ENCODE measurements at regions not wholly inside any gene's neighbourhood (a gene's known extent, or its start where the extent isn't known, plus 50 kb on each side); places are given as distances from the start of the nearest gene placed in this dataset.

DNA sequence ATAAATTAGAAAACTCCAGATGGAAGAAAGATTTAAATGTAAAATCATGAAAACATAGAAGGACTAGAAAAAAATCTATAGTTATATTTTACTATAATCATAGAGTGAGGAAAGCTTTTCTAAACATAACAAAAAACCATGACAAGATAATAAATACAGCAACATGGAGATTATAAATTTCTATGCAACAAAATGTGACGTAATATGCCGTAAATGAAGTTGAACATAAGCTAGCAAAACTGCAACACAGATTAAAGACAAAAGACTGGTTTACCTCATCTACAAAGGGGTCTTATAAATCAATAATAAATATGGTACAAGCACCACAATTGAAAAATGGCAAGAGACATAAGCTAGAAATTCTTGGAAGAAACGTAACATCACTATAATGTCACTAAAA, 140.4 kb downstream of the C4orf33 start:
- no peak for DNase-seq (ENCODE audit: low read depth, low spot score)
- Histone ChIP-seq H3K4me3 (no peak overlapping the region), H3K9me3 (ENCODE audit: low read depth, low read length) (no peaks in the 10 kb centered on the region), H3K9ac (ENCODE audit: insufficient read length) (no peak overlapping the region), H3K27ac (no peak overlapping the region), H3K36me3 (ENCODE audit: insufficient read depth, low read length) (no peaks in the 10 kb centered on the region)
- no peak for TF ChIP-seq EZH2 (IDR thresholded peaks at IDR 0.05)
- no peak for TF ChIP-seq POLR2AphosphoS5 (IDR thresholded peaks at IDR 0.05; ENCODE audit: borderline replicate concordance, low read depth, low read length)
- no peak for TF ChIP-seq FOXP2 (optimal IDR thresholded peaks at IDR 0.05; ENCODE audit: control extremely low read depth, extremely low read length, insufficient read depth)

DNA sequence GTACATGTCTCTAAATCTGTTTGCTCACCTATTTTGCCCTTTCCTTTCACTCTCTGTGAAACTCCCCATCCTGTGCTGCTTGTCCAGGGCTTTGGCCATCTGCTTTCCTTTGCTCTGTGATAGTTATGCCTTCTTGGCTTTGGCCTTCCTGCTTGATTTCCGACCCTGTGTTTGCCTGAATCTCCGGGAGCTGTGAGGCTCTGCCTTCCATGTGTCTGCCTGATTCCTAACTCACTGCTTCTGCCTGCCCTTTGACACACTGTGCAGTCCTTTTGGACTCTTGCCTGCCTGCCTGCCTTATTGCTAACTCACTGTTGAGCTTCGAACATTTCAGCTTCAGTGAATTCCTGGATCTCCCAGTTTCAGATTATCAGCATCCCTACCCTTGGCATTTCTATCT, 143.1 kb downstream of the C4orf33 start:
- TF ChIP-seq EZH2 (IDR thresholded peaks at IDR 0.05) = no peak
- no peak for TF ChIP-seq FOXP2 (optimal IDR thresholded peaks at IDR 0.05; ENCODE audit: control extremely low read depth, extremely low read length, insufficient read depth)
- no peak for TF ChIP-seq POLR2AphosphoS5 (IDR thresholded peaks at IDR 0.05; ENCODE audit: borderline replicate concordance, low read depth, low read length)
- DNase-seq (ENCODE audit: low read depth, low spot score) = no peak
- Histone ChIP-seq H3K36me3 (ENCODE audit: insufficient read depth, low read length) (no peaks in the 10 kb centered on the region), H3K4me3 (no peak overlapping the region), H3K27ac (no peak overlapping the region), H3K9ac (ENCODE audit: insufficient read length) (no peak overlapping the region), H3K9me3 (ENCODE audit: low read depth, low read length) (no peaks in the 10 kb centered on the region)

DNA sequence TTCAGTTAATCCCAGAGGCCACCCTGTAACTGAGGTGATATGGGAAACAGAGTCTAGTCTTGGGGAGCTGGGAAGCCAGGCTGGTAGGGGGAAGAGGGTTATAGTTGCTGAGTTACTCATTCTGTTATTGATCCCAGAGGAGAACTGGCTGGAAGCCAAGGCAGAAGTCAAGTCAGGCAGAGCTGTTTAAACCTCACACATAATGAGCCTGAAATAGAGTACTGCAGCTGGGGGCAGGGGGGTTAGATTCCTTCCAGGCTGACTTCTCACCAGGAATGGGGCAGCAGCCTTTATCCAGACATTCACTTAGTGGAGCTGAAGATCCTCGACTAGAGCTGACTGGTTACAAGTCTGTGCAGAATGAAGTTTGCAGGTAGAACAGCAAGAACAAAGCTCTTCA, 144.9 kb downstream of the C4orf33 start:
- no peak for DNase-seq (ENCODE audit: low read depth, low spot score)
- TF ChIP-seq FOXP2 (optimal IDR thresholded peaks at IDR 0.05; ENCODE audit: control extremely low read depth, extremely low read length, insufficient read depth) (no peak), POLR2AphosphoS5 (IDR thresholded peaks at IDR 0.05; ENCODE audit: borderline replicate concordance, low read depth, low read length) (no peak), EZH2 (IDR thresholded peaks at IDR 0.05) (no peak)
- H3K9me3 ChIP-seq (ENCODE audit: low read depth, low read length) = no peaks in the 10 kb centered on the region

DNA sequence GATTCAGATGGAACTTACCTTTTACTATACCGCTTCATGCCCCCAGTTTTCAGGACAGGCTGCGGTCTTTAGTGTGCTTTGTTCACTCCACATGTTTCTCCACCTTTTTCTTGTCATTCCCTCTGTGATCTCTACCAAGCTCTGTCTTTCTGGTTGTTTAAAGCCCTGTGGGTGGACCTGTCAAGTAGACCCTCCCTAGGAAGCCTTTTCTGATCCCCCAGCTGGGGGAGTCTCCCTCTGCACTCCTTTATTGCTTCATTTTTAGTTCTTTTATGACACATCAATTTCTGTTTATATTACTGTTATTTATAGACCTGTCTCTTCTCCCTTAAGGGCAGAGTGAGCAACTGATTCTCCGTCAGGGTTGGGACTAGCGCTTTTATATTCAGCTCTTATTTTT, 150.2 kb downstream of the C4orf33 start:
- H3K9me3 ChIP-seq (ENCODE audit: low read depth, low read length) = no peaks in the 10 kb centered on the region
- DNase-seq (ENCODE audit: low read depth, low spot score) = no peak
- no peaks in the 10 kb centered on the region for H3K36me3 ChIP-seq (ENCODE audit: insufficient read depth, low read length)
- H3K27ac ChIP-seq = no peak overlapping the region
- no peak overlapping the region for H3K9ac ChIP-seq (ENCODE audit: insufficient read length)
- TF ChIP-seq POLR2AphosphoS5 (IDR thresholded peaks at IDR 0.05; ENCODE audit: borderline replicate concordance, low read depth, low read length) (no peak), EZH2 (IDR thresholded peaks at IDR 0.05) (no peak), FOXP2 (optimal IDR thresholded peaks at IDR 0.05; ENCODE audit: control extremely low read depth, extremely low read length, insufficient read depth) (no peak)
- no peak overlapping the region for H3K4me3 ChIP-seq

More for the DNA sequence above, 144.9 kb downstream of the C4orf33 start:
- no peak overlapping the region for H3K9ac ChIP-seq (ENCODE audit: insufficient read length)
- H3K27ac ChIP-seq = no peak overlapping the region
- H3K4me3 ChIP-seq = no peak overlapping the region
- no peaks in the 10 kb centered on the region for H3K36me3 ChIP-seq (ENCODE audit: insufficient read depth, low read length)

DNA sequence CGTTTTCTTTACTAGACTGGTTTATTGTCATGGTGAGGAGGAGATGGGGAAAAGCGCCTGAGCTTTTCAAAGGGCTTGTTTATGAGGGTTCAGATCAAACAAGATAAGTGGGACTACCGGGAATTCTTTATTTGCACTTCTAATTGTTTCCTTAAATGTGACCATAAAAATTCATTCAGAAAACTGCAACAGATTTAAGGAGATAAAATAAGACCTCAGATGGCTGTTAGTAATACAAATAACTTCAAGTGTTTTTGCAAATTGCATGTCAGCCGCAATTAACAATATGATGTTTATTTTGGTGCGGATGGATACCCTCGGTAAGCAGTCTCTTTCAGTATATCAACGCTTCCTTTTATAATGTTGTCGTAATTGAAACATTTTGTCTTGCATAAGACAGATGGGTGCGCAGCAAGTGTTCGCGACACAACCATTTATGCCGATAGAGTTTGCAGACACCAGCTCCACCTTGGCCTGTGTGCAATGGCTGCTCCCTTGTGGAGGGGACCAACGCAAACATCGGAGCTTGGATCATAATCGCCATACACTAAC, 151.0 kb downstream of the C4orf33 start:
- H3K27ac ChIP-seq = no peak overlapping the region
- H3K9ac ChIP-seq (ENCODE audit: insufficient read length) = no peak overlapping the region
- H3K36me3 ChIP-seq (ENCODE audit: insufficient read depth, low read length) = no peaks in the 10 kb centered on the region
- H3K4me3 ChIP-seq = no peak overlapping the region
- DNase-seq (ENCODE audit: low read depth, low spot score) = no peak
- TF ChIP-seq EZH2 (IDR thresholded peaks at IDR 0.05) (no peak), POLR2AphosphoS5 (IDR thresholded peaks at IDR 0.05; ENCODE audit: borderline replicate concordance, low read depth, low read length) (no peak), FOXP2 (optimal IDR thresholded peaks at IDR 0.05; ENCODE audit: control extremely low read depth, extremely low read length, insufficient read depth) (no peak)
- H3K9me3 ChIP-seq (ENCODE audit: low read depth, low read length) = no peaks in the 10 kb centered on the region

DNA sequence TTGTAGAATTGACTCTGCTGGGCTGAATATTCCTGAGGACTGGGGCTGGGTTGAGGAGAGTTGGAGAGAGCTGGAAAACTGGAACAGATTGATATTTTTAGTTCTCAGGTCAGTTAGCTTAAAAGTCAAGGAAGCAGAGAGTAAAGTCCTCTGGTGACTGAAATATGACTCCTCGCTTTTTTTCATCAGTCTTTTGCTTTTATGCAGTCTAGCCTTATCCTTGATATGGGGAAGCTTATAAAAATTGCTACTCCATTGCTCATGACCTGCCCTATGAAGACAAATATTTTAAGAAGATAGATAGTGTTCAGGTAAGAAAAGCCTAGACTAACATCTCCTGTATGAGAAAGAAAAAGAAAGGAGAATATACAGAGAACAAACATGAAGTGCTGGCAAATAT, 152.7 kb downstream of the C4orf33 start:
- Histone ChIP-seq H3K9ac (ENCODE audit: insufficient read length) (no peak overlapping the region), H3K36me3 (ENCODE audit: insufficient read depth, low read length) (no peaks in the 10 kb centered on the region), H3K9me3 (ENCODE audit: low read depth, low read length) (no peaks in the 10 kb centered on the region), H3K4me3 (no peak overlapping the region), H3K27ac (no peak overlapping the region)
- no peak for DNase-seq (ENCODE audit: low read depth, low spot score)
- TF ChIP-seq POLR2AphosphoS5 (IDR thresholded peaks at IDR 0.05; ENCODE audit: borderline replicate concordance, low read depth, low read length) = no peak
- no peak for TF ChIP-seq EZH2 (IDR thresholded peaks at IDR 0.05)
- TF ChIP-seq FOXP2 (optimal IDR thresholded peaks at IDR 0.05; ENCODE audit: control extremely low read depth, extremely low read length, insufficient read depth) = no peak

DNA sequence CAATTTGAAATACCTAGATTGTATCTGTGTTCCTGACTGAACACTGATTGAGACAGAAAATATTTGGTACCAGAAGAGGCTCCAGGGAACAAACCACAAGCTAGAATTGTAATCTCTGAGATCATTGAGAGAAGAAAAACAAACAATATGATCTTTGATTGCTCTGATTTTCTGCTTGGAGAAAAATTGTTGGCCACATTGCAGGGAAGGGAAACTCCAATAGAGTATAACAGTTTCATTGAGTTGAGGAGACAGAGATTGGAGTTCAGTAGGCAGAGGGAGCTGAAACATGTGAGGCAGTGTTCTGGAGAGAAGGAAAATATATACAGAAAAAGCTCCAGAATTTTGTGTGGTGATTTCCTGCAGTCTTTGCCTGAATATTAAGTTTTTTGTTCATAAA, 158.2 kb downstream of the C4orf33 start:
- H3K27ac ChIP-seq = no peak overlapping the region
- H3K36me3 ChIP-seq (ENCODE audit: insufficient read depth, low read length) = no peaks in the 10 kb centered on the region
- no peak overlapping the region for H3K9ac ChIP-seq (ENCODE audit: insufficient read length)
- no peak overlapping the region for H3K4me3 ChIP-seq
- no peaks in the 10 kb centered on the region for H3K9me3 ChIP-seq (ENCODE audit: low read depth, low read length)
- DNase-seq (ENCODE audit: low read depth, low spot score) = no peak
- no peak for TF ChIP-seq POLR2AphosphoS5 (IDR thresholded peaks at IDR 0.05; ENCODE audit: borderline replicate concordance, low read depth, low read length)
- TF ChIP-seq FOXP2 (optimal IDR thresholded peaks at IDR 0.05; ENCODE audit: control extremely low read depth, extremely low read length, insufficient read depth) = no peak
- no peak for TF ChIP-seq EZH2 (IDR thresholded peaks at IDR 0.05)

DNA sequence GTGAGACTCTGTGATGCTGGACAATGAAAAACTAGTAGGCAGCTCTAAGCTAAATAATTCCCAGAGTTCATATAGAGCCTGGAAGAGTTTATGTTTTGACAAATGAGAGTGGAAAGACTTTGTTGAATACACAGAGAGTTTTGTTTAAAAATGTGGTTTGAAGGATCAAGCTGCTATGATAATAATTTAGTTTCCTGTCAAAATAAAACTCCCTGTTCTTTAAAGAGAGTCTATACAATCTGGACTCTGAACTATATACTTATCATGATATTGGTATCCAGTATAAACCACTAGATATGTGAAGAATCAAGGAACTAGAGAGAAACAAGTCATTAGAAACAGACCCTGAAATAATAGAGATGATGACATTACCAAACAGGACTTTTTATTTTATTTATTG, 158.6 kb downstream of the C4orf33 start:
- H3K36me3 ChIP-seq (ENCODE audit: insufficient read depth, low read length) = no peaks in the 10 kb centered on the region
- H3K27ac ChIP-seq = no peak overlapping the region
- H3K4me3 ChIP-seq = no peak overlapping the region
- no peak for DNase-seq (ENCODE audit: low read depth, low spot score)
- TF ChIP-seq EZH2 (IDR thresholded peaks at IDR 0.05) = no peak
- TF ChIP-seq FOXP2 (optimal IDR thresholded peaks at IDR 0.05; ENCODE audit: control extremely low read depth, extremely low read length, insufficient read depth) = no peak
- TF ChIP-seq POLR2AphosphoS5 (IDR thresholded peaks at IDR 0.05; ENCODE audit: borderline replicate concordance, low read depth, low read length) = no peak
- H3K9me3 ChIP-seq (ENCODE audit: low read depth, low read length) = no peaks in the 10 kb centered on the region
- H3K9ac ChIP-seq (ENCODE audit: insufficient read length) = no peak overlapping the region

DNA sequence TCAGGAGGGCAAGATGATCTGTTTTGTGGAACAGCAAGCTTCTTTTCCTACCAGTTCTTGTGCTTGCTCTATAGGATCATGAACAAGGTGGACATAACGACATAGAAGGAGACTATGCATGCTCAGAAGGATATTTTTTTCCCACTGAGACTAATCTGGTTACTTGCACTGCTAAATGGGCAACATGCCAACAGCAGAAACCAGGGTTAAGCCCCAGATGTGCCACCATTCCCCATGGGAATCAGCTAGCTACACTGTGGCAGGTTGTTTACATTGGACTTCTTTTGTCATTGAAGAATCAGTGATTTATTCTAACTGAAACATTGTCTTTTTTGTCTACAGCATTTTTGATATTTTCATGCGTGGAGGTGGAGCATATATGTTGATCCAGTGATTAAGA, 165.6 kb downstream of the C4orf33 start:
- H3K36me3 ChIP-seq (ENCODE audit: insufficient read depth, low read length) = no peaks in the 10 kb centered on the region
- H3K9ac ChIP-seq (ENCODE audit: insufficient read length) = no peak overlapping the region
- TF ChIP-seq FOXP2 (optimal IDR thresholded peaks at IDR 0.05; ENCODE audit: control extremely low read depth, extremely low read length, insufficient read depth) (no peak), EZH2 (IDR thresholded peaks at IDR 0.05) (no peak), POLR2AphosphoS5 (IDR thresholded peaks at IDR 0.05; ENCODE audit: borderline replicate concordance, low read depth, low read length) (no peak)
- no peak overlapping the region for H3K4me3 ChIP-seq
- no peaks in the 10 kb centered on the region for H3K9me3 ChIP-seq (ENCODE audit: low read depth, low read length)
- DNase-seq (ENCODE audit: low read depth, low spot score) = no peak
- H3K27ac ChIP-seq = no peak overlapping the region

Data from SK-N-MC (cell line).